ENCODE measurements at regions not wholly inside any gene's neighbourhood (a gene's known extent, or its start where the extent isn't known, plus 50 kb on each side); places are given as distances from the start of the nearest gene placed in this dataset.

DNA sequence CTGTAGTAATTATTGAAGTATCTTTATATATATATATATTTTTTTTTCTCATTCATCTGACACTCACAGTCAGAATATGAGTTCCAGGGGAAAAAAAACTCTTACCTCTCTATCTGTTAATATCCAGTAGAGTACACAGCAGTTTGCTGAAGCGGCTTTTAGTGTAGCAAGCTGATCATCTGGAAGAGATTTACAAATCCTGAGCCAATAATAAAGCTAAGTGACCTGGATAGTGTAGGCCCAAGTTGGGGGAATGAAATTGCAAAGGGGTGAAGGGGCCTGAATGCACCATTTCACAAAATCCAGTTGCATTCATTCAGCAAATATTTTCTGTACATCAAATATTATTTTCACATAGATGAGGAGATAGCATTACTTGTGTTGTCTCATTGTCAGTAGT lies 234.6 kb upstream of the FLRT2 start:
- Histone ChIP-seq H3K27me3 (no peaks in the 10 kb centered on the region), H3K9me3 (no peaks in the 10 kb centered on the region), H3K4me1 (peaks cover 0 to 8% (median 0%) of the 10 kb centered on the region in 12 donors), H3K27ac (no peak overlapping the region), H3K36me3 (no peaks in the 10 kb centered on the region), H3K4me3 (no peak overlapping the region)
- DNase-seq (no peak), ATAC-seq (no peak)
- TF ChIP-seq POLR2A (IDR thresholded peaks at IDR 0.05) = no peak
- intact Hi-C loops (cut with DNase I) = no loop called here
- WGBS, 4 donors = 85 to 94% (median 88%) methylated on average over 1 of the region's 1 CpG

DNA sequence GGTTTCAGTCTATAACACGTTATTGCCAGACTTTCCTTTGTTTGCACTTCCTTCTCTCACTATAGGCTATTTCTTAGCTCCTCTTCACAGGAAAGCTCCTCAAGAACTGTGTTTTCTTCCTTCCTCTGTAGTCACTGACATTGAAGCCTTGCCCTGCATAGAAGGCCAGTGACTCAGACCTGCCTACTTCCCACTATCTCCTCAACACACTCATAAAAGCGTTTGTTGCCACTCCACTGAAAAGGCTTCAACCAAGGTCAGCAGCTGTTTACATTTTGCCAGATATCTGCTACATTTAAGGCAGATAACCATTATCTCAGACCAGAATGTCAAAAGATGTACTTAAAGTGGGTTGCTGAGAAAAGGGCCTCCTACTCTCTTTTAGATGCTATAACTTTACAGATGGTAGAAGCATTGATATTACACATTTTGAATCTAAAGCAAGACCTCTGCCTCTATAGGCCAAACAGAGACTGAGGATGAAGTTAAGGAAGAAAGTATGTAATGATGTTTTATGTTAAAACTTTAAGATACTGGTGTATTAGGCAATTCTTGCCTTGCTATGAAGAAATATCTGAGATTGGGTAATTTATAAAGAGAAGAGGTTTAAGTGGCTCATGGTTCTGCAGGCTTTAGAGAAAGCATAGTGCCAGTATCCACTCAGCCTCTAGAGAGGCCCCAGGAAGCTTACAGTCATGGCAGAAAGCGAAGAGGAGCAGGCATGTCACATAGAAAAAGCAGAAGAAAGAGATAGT lies 233.3 kb upstream of the FLRT2 start:
- no peak for TF ChIP-seq POLR2A (IDR thresholded peaks at IDR 0.05)
- TF ChIP-seq, protein P1, sequence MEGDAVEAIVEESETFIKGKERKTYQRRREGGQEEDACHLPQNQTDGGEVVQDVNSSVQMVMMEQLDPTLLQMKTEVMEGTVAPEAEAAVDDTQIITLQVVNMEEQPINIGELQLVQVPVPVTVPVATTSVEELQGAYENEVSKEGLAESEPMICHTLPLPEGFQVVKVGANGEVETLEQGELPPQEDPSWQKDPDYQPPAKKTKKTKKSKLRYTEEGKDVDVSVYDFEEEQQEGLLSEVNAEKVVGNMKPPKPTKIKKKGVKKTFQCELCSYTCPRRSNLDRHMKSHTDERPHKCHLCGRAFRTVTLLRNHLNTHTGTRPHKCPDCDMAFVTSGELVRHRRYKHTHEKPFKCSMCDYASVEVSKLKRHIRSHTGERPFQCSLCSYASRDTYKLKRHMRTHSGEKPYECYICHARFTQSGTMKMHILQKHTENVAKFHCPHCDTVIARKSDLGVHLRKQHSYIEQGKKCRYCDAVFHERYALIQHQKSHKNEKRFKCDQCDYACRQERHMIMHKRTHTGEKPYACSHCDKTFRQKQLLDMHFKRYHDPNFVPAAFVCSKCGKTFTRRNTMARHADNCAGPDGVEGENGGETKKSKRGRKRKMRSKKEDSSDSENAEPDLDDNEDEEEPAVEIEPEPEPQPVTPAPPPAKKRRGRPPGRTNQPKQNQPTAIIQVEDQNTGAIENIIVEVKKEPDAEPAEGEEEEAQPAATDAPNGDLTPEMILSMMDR (IDR thresholded peaks at IDR 0.05) = no peak
- 50 to 71% (median 58%) methylated on average over 3 of the region's 3 CpGs for WGBS, 4 donors
- no peaks in the 10 kb centered on the region for H3K27me3 ChIP-seq
- no peaks in the 10 kb centered on the region for H3K9me3 ChIP-seq
- DNase-seq (no peak), ATAC-seq (no peak)
- no peaks in the 10 kb centered on the region for H3K36me3 ChIP-seq
- H3K4me3 ChIP-seq = no peak overlapping the region
- H3K4me1 ChIP-seq = peaks cover 0 to 8% (median 0%) of the 10 kb centered on the region in 12 donors
- no peak overlapping the region for H3K27ac ChIP-seq
- intact Hi-C loops (cut with DNase I) = no loop called here

DNA sequence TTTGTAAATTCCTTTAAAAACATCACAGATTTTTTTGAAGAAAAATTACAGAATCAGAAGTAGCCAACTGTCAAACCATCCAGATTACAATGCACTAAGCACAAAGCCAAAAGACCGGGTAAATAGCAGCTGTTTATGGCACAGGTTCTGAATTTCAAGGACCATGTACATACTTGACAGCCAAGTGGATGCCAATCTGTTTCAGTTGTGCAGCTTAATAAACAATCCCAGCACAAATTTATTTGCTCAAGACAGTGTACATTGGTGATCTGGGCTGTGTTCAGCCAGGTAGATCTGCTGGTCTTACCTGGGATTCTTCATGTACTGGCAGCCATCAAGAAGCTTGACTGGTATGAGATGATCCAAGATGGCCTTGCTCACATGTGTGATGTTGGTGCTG lies 229.8 kb upstream of the FLRT2 start:
- H3K27me3 ChIP-seq = no peaks in the 10 kb centered on the region
- no peak overlapping the region for H3K27ac ChIP-seq
- intact Hi-C loops (cut with DNase I) = no loop called here
- ATAC-seq (no peak), DNase-seq (no peak)
- TF ChIP-seq, protein P1 (IDR thresholded peaks at IDR 0.05) = no peak
- TF ChIP-seq POLR2A (IDR thresholded peaks at IDR 0.05) = no peak
- H3K9me3 ChIP-seq = no peaks in the 10 kb centered on the region
- WGBS, 4 donors = 76 to 89% (median 80%) methylated on average over 1 of the region's 1 CpG
- H3K4me3 ChIP-seq = no peak overlapping the region
- peaks cover 0 to 8% (median 0%) of the 10 kb centered on the region in 12 donors for H3K4me1 ChIP-seq
- H3K36me3 ChIP-seq = no peaks in the 10 kb centered on the region

DNA sequence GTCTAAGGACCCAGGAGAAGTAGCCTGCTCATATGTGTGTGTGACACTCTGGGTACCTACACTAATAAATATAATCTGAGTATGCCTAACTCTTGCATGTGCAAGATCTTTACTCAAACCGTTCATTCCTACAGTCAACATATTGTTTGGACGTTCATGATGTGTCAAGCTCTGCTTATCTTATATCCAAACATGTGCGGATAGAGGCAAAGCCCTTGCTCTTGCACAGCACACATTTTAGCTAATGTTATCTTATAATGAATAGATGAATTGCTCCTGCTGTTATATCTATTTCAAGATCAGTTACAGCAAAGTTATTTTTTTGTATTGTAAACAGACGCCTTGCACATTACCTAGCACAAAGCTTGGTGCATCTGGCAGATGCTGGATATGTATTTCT lies 228.4 kb upstream of the FLRT2 start:
- H3K27me3 ChIP-seq = no peaks in the 10 kb centered on the region

More for the DNA sequence above, 228.4 kb upstream of the FLRT2 start:
- Histone ChIP-seq H3K36me3 (no peaks in the 10 kb centered on the region), H3K9me3 (no peaks in the 10 kb centered on the region), H3K27ac (no peak overlapping the region), H3K4me1 (peaks cover 0 to 5% (median 0%) of the 10 kb centered on the region in 12 donors), H3K4me3 (no peak overlapping the region)
- no peak for ATAC-seq
- DNase-seq = no peak
- WGBS, 4 donors = 60 to 75% (median 71%) methylated on average over 4 of the region's 4 CpGs
- intact Hi-C loops (cut with DNase I) = no loop called here
- TF ChIP-seq POLR2A (IDR thresholded peaks at IDR 0.05) = no peak
- TF ChIP-seq, protein P1 (IDR thresholded peaks at IDR 0.05) = no peak
